ENCODE measurements at regions not wholly inside any gene's neighbourhood (a gene's known extent, or its start where the extent isn't known, plus 50 kb on each side); places are given as distances from the start of the nearest gene placed in this dataset.

GRCh38 chr1:220378571-220379302 is 106.5 kb upstream of the RAB3GAP2 start:
- TF ChIP-seq GATA3 (IDR thresholded peaks at IDR 0.05; ENCODE audit: low read depth, low read length) (no peak), GATA2 (IDR thresholded peaks at IDR 0.05; ENCODE audit: low read depth, low read length) (no peak)

All from SH-SY5Y (cell line).